ENCODE measurements at regions not wholly inside any gene's neighbourhood (a gene's known extent, or its start where the extent isn't known, plus 50 kb on each side); places are given as distances from the start of the nearest gene placed in this dataset.

DNA sequence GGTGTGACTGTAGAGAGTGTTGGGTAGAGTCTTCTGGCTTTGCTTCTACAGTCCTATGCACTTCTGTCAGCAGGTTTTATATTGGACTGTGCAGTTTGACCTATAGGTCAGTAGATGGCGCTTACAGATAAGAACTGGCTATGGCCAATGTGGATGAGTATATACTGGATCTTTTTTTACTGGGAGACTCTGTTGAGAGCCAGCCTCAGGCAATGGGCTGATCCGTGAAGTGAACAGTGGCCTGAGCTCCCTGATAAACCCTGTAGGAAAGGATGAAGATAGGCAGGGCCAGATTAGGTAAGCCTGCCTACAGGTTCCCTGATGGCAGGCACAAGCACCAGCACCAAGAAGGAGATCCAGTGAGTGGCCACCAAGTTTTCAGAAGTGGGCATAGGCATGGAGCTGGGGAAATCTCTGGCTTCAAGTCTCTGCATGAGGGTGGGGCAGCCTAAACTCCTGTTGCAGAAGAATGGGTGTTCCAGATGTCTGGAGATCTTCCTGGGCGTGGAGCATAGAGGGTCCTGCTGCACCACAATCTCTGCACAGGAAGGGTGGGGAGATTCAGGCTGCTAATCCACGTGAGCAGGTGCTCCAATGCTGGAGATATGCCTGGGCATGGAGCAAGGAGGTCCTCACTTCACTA, 326.0 kb upstream of the SGO1 start (continued):
- TF ChIP-seq, protein P1, sequence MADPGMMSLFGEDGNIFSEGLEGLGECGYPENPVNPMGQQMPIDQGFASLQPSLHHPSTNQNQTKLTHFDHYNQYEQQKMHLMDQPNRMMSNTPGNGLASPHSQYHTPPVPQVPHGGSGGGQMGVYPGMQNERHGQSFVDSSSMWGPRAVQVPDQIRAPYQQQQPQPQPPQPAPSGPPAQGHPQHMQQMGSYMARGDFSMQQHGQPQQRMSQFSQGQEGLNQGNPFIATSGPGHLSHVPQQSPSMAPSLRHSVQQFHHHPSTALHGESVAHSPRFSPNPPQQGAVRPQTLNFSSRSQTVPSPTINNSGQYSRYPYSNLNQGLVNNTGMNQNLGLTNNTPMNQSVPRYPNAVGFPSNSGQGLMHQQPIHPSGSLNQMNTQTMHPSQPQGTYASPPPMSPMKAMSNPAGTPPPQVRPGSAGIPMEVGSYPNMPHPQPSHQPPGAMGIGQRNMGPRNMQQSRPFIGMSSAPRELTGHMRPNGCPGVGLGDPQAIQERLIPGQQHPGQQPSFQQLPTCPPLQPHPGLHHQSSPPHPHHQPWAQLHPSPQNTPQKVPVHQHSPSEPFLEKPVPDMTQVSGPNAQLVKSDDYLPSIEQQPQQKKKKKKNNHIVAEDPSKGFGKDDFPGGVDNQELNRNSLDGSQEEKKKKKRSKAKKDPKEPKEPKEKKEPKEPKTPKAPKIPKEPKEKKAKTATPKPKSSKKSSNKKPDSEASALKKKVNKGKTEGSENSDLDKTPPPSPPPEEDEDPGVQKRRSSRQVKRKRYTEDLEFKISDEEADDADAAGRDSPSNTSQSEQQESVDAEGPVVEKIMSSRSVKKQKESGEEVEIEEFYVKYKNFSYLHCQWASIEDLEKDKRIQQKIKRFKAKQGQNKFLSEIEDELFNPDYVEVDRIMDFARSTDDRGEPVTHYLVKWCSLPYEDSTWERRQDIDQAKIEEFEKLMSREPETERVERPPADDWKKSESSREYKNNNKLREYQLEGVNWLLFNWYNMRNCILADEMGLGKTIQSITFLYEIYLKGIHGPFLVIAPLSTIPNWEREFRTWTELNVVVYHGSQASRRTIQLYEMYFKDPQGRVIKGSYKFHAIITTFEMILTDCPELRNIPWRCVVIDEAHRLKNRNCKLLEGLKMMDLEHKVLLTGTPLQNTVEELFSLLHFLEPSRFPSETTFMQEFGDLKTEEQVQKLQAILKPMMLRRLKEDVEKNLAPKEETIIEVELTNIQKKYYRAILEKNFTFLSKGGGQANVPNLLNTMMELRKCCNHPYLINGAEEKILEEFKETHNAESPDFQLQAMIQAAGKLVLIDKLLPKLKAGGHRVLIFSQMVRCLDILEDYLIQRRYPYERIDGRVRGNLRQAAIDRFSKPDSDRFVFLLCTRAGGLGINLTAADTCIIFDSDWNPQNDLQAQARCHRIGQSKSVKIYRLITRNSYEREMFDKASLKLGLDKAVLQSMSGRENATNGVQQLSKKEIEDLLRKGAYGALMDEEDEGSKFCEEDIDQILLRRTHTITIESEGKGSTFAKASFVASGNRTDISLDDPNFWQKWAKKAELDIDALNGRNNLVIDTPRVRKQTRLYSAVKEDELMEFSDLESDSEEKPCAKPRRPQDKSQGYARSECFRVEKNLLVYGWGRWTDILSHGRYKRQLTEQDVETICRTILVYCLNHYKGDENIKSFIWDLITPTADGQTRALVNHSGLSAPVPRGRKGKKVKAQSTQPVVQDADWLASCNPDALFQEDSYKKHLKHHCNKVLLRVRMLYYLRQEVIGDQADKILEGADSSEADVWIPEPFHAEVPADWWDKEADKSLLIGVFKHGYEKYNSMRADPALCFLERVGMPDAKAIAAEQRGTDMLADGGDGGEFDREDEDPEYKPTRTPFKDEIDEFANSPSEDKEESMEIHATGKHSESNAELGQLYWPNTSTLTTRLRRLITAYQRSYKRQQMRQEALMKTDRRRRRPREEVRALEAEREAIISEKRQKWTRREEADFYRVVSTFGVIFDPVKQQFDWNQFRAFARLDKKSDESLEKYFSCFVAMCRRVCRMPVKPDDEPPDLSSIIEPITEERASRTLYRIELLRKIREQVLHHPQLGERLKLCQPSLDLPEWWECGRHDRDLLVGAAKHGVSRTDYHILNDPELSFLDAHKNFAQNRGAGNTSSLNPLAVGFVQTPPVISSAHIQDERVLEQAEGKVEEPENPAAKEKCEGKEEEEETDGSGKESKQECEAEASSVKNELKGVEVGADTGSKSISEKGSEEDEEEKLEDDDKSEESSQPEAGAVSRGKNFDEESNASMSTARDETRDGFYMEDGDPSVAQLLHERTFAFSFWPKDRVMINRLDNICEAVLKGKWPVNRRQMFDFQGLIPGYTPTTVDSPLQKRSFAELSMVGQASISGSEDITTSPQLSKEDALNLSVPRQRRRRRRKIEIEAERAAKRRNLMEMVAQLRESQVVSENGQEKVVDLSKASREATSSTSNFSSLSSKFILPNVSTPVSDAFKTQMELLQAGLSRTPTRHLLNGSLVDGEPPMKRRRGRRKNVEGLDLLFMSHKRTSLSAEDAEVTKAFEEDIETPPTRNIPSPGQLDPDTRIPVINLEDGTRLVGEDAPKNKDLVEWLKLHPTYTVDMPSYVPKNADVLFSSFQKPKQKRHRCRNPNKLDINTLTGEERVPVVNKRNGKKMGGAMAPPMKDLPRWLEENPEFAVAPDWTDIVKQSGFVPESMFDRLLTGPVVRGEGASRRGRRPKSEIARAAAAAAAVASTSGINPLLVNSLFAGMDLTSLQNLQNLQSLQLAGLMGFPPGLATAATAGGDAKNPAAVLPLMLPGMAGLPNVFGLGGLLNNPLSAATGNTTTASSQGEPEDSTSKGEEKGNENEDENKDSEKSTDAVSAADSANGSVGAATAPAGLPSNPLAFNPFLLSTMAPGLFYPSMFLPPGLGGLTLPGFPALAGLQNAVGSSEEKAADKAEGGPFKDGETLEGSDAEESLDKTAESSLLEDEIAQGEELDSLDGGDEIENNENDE (IDR thresholded peaks at IDR 0.05; ENCODE audit: insufficient replicate concordance, low read length): no peak
